Right hindlimb (tissue), 1 donor: ENCODE measurements at regions not wholly inside any gene's neighbourhood (a gene's known extent, or its start where the extent isn't known, plus 50 kb on each side); places are given as distances from the start of the nearest gene placed in this dataset.

Source experiments
- DNase-seq: peaks from one replicate; pipeline ENCODE4 v3.0.0-alpha.2; 2018

DNA sequence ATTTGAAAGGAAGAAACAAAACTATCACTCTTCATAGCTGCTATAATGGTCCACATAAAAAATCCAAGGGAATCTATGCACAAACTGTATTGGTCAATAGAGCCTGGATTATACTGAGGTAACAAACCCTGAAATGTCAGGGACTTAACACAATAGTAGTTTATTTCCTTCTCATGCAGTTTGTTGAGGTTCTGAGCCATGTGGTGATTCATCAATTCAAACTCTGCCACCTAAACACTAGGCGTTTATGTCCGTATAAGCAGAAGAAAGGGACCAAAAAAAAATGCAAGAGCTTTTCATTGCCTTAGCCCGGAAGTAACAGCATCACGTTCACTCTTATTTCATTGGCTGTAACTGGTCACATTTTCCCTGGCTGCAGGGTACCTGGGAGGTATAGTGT is 464.7 kb downstream of the ZSWIM6 start:
- DNase-seq = no peak

DNA sequence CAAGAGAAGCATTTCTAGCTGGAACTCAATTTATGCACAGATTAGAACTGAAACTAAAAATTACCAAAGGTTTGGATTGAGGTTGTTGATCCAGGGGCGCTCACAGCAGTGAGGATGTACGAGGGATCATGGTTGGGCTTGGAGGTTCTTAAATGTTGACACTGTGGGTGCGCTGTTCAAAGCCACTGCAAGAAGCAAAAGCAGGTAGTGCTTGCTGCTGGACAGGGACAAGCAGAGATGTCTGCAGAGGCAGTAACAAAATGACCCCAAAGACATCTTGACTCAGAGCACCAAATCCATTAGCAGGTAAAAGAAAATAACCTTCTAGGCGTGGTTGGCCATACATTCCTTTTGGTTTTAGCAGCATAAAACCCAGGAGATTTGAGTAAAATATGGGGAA is 468.4 kb downstream of the ZSWIM6 start:
- no peak for DNase-seq

DNA sequence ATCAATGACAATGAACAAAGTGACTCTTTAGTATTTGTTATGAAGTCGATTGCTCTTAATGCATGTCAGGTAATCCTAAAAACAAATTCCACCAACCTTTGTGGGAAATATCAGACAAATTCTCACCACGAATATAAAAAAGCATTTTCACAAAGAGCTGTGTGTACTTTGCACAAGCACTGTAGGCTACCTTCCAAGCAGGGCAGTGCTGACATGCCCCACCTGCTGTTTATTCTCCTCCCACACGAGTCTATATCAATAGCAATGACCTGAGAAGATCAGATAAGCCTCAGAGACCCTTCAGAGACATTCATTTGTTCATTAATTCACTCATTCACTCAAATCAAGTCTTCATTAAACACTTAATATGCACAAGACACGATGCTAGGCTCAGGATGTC is 469.1 kb downstream of the ZSWIM6 start:
- DNase-seq = no peak

DNA sequence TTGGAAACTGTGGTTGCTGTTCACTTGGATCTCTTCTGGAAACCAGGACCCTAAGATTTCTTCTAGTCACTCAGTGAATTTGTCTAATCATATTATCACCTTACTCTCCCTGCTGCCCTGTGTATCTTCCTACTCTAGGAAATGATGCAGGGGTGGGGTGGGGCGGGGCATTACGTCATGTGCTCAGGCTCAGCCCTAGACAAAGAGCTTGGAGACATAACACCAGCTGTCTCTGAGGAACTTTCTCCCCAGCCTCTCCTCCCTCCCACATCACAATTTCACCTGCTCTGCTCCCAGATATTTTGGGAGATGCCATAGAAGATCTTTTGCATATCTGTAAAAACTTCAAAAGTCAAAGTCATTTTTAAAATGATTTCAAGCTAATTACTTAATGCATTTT is 470.4 kb downstream of the ZSWIM6 start:
- DNase-seq = no peak

DNA sequence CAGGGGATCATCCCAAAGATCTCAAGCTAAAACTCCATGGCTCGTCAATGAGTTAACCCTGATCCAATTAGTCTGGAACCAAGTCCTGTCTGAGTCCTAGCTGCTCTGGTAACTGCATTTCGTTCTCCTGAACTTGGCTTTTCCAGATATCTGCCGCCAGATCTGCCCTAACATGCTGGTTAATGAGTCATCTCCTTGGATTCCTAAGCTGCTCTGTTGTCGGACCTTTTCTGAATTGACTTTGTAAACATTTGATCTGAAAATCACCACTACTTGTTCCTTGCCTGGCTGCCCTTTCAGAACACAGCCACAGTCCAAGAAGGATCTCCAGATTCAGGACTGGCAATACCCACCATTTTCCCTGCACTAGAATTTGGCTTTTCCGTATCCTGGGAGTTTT is 473.0 kb downstream of the ZSWIM6 start:
- DNase-seq = no peak

DNA sequence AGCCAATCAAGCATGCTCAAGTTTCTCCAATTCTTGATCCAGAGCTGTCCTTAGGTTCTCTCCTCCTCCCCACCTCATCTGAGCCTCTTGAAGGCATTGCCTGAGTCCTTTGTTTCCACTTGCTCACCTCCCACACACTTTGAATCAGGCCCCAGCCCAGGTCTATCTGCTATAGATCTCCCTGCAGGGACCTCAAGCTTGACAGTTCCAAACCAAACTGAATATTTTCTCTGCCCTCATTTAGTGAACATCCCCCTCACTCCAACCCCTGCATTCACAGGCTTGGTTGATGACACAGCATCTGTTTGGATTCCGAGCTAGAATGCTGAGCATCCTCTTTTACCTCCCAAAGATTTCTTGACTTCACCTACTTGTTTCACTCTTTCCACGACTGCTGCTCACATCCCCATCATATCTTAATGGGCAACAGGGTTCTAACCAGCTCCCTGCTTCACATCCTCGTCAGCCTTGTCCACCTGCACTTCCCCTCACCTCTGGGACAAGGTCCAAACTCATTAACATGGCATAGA is 474.5 kb downstream of the ZSWIM6 start:
- no peak for DNase-seq

DNA sequence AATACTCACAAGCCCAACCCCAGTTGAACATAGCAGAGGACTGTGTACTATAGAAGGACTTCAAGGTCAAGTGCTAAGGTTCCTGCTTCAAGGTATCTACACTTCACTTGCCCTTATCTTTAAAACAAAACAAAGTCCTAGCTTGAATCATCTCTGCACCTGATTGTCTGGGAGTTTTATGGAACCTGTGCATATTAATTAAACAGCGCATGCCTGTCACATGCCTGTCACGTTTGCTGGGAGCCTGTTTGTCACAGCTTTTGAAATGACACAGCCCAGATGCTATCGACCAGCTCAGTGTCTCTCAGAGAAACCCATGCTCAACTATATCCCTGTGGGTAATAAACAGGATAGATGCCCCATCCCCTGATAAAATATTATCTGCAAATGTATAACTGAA is 476.0 kb downstream of the ZSWIM6 start:
- DNase-seq = no peak

DNA sequence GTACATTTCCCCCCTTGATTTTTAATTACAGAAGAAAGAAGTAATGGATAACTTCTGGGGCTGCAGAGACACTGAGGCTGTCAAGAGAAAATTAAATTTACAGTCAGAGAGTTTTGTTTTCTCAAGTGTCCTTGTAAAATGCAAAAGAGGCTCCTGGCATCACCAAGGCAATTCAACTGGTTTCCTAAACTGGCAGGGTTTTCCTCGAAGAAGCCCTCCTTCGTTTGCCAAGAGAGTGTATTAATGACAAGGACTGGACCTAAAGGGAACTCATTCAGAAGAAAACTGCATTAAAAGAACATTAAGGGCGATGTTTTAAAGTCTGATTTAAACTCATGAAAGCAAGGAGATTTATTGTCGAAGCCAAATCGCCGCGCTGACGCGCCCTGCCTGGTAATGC is 476.9 kb downstream of the ZSWIM6 start:
- DNase-seq = no peak

DNA sequence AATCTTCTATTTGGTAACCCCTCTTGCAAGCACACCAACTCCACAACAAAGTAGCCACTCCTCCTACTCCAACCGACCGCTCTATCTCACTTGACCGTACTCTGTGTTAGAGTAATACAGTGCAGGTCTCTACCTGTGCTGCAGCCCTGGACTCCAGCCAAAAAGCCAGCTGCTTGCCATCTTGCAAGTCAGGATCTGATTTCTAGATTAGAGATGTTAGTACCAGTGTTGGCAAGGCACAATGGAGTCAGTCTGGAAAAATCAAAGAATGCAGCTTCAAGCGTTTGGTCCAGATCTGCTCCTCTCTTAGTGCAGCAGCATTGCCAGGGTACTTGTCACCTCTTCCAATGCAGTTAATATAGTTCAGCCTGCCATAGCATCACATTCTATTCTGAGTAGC is 477.6 kb downstream of the ZSWIM6 start:
- DNase-seq = no peak

DNA sequence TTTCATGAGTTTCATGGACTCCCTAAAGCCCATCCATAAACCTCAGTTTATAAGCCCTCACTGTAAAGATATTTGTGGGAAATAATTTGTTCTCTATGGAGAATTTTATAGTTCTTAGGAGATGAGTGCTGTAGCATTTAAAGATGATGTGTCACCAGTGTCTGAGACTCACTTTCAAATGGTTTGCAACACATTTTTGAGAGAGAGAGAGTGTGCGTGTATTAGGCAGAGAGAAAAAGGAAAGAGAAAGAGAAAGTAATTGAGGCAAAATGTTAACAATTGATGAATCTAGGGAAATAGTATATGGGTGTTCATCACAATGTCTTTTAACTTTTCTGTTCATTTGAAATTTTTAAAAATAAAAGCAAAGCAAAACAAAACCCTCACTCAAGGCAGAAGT is 479.0 kb downstream of the ZSWIM6 start:
- no peak for DNase-seq

DNA sequence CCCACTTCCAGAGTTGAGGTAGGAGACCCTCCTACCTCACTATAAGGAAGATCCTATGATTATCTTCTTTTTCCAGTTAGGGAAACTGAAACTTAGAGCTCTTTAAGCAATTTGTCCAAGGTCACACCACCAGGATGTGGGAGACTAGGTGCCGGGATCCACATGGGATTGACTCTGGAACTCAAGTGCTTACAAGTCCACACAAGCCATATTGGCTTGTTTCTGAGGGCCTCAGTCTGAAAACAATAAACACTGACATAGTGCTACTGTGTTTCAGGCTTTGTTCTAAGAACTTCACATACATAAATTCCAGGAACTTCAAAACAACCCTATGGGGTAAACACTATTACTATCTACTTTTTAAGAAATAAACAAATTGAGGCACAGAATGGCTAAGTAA is 481.3 kb downstream of the ZSWIM6 start:
- DNase-seq = no peak

DNA sequence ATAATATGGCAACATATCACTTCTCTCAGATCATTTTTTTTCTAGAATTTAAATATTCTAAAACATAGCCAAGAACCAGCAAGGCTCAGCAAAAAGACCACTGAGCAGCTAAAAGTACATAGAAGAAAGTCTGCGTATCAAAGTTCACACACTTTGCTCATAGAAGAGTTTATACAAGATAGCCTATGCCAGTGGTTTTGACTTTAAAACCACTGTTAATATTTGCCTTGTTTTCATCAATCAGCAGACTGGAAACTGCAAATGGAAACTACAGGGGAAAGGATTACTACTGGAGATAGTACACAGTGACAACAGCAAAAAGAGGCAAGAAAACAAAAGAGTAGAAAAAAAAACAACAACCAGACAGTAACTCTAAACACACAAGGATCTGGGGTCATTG is 483.3 kb downstream of the ZSWIM6 start:
- no peak for DNase-seq

DNA sequence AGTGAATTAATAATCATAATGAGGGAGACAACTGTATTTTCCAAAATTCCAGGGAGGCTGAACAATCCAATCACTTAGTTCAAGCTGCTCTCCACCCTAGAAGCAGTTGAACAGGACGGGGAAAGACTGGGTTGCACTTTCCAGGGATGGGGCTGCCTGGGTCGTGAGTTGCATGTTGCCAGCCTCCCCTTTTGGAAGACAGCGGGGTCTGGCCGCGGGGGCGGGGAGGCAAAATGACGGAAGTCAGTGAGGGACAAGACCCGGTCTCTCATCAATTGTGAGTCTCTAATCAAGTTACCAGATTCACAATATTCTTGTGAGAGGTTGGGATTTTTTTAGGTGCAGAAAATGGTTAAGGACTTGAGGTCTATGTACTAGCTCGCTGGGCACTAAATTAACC is 484.1 kb downstream of the ZSWIM6 start:
- DNase-seq = no peak

DNA sequence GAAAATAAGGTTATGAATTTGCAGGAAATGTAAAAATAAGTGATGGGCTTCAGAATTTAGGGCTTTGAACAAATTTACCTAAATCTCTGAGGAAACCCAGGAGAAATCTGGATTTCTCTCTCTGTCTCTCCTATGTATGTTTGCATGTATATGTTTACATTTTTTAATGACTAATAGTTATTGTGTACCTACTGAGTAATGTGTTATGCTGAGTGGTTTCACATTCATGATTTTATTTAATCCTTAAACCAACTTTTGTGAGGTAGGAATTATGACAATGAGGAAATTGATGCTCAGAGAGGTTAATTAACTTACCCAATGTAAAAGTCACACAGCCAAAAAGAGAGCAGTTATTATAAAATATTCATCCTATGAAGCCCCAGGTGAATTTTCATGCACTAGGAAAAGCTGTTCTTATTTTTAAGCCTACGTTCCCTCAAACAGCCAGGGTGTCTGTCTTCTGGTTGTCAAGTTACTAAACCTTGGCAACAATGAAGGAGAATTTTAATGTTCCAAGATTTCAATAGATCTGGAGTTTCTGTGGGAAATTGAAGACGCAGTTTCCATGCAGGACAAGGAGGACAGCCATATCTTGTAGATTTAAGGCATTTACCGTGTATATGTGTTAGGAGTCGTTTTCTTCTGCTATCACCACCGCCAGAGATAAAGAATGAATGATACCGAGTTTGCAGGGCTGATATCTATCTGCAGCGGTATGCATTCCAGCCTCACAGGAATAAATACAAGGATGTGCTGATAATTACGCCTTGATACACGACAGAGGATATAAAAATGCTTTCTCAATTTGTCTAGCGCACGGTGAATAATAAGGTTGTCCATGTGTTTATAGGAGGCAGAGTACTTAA is 484.8 kb downstream of the ZSWIM6 start:
- no peak for DNase-seq

DNA sequence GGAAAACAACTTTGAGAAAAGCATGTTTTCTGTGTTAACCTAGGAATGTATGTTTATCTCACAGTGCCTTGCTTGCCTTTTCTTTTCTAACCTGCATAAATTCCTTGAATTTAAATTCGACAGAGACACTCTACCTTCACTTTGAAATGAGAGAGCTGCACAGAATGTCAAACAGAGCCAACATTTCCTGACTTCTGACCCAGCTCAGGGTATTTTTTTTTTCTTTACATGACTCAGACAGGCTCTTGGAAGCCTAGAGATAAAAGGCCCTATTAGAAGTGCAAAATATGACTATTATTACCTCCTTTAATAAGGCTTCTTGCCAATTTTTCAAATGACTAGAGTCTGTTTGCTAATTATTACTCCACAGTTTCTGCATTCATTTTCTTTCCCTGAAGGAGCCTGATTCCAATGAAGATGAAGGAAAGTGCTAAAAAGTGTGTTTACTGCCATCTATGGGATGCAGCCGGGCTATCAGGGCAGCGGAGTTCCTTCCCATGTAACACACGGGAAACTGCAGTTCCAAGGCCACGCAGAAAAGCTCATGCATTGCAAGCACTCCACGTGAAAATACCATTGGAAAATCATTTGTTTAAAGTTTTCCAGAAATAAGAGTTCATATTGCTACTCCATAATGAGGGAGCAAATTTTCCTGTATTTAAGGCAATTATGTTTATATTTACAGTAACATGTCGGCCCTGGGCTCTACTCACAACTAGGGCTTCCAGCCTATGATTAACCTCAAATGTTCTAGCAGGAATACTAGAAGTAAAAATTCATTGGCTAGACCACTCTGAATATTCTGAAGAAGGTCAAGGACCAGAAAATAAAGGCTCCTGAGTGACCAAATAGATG is 485.6 kb downstream of the ZSWIM6 start:
- peak; percentile 60 for DNase-seq

DNA sequence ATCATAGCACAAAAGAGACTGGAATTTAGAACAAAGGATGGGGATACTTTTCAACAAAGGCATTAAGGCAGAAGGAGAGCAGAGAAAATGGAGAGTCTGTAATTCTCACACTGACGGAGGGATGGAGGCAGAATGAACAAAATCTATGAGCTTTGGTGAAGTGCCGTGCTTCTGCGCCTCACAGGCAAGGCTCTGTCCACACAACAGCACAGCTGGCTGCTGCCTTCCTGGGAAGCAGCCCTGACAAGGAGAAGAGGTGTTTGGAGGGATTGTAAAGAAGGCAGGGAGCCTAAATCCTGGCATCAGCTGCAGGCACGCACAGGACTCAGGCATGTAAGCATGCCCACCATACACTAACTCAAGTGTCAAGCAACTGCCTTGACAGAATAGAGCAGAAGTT is 485.2 kb upstream of the KIF2A start:
- DNase-seq = no peak

DNA sequence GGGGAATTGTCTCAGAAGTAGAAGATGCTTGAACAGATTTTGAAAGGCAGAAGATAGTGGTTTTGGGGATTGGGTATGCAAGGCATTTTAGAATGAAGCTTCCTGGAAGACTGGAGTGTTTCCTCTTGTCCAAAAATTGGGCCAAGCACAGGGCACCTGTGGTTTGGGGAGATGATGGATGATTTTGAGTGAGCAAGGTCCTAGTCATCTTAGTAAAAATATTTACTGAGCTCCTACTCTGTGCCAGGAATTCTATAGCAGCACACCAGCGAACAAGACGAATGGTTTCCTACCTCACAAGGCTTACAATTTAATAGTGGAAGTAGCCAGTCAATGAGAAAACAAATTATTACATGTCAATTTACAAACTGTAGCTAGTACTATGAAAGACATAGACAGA is 484.4 kb upstream of the KIF2A start:
- DNase-seq = no peak

DNA sequence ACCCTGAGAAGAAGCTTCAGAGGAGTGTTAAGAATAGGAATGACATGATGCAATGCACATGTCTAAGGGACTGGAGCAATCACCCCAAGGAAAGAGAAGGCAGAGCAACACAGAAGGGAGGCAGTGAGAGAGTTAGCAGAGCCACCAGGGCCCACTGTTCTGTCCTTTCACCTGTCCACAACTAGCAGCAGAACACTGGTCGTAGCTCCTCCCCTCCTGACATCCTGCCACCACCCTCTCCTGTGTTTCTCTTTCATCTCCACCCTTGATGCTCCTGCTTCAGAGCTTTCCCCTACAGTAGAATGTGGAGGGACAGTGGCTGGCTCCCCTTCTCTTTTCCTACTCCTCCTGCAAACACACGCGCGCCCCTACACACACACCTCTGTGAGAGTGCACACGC is 483.4 kb upstream of the KIF2A start:
- DNase-seq = no peak

DNA sequence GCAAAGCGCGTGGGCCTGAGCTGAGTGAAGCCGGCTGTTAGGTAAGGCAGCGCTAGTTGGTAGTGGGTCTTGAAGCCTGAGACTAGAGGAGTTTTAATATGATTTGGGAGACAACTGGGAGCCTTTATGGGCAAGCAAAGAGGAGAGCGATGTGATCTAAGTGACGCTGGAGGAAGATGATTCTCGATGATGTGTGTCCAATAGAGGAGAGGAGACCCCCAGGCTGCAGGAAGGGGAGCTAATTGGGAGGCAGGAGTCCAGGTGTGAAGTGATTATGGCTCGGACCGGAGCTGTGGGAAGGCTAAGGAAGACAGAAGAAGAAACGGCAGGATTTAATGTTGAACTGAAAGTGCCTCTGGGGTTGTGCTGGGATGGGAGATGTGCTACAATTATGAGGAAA is 482.9 kb upstream of the KIF2A start:
- DNase-seq = no peak

DNA sequence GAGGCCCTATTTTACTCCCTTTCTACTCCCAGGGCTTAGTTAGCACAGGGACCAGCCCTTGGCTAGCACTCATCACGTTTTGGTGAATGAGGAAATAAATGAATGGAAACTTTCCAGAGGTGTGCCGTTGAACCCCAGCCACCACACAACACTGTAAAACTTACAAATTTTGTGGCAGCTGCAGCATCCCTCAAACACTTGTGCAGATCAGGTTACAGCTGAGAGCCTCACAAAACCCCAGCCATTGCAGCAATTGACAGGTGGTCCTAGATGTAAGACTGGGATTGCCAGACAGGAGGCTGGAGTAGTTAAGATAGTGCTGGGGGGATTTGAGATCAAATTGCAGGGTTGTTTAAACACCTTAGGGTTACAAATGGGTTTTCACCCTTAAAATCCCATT is 482.2 kb upstream of the KIF2A start:
- peak; percentile 39 for DNase-seq

DNA sequence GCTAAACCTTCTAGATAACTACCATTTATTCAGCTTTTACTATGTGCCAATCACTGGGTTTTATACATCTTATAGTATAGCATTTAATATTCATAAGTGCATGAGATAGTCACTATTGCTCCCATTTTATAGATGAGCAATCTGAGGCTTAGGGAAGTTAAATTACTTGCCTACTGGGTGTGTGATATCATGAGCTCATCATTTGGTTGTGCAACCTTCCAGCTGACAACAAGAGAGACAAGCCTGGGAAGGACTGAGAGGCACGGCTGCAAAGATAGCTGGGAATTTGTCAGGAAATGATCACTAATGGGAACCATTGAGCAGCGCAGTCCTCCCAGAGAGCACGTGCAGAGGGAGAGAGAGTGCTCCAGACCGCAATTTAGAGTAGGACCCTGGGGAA is 481.6 kb upstream of the KIF2A start:
- DNase-seq = no peak

DNA sequence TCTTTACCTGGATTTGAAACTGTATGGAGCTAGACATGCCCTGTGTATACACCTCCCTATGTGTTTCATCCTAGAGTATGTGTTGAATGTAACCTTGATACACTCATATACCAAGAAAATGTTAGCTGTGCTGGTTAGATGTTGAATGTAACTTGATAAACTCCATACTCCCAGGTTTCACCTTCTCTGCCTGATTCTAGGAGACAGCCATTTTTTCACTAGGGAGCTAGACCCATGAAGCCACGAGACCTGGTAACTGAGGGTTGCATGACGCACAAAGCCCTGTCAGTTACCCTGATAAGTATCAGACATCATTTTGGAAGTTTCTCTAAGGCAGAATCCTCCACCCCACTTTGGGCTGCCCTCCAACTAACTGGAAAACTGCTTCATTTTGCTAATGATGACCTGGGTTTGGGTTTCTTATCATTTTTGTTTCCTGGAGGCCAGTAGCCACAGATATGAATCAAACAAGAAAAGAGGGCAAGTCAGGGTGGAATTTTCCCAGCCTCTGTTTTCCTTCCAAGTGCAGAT is 478.5 kb upstream of the KIF2A start:
- DNase-seq = no peak

DNA sequence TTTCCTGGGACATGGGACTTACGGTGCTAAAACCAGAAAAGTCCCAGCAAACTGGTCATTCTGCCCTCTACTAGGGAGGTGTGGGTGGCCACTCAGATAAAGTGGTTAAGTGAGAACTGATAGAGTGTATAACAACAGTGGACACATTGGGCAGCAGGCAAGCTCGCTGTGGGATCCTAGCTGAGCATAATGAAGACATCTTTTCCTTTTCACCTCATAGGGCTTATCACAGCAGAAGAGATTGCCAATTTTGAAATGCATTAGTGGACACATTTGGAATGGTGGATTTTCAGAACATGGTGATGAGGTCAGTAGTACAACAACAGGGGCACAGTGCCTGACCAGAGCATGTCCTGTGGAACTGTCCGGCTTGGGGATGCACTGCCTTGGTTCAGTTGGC is 477.1 kb upstream of the KIF2A start:
- no peak for DNase-seq

DNA sequence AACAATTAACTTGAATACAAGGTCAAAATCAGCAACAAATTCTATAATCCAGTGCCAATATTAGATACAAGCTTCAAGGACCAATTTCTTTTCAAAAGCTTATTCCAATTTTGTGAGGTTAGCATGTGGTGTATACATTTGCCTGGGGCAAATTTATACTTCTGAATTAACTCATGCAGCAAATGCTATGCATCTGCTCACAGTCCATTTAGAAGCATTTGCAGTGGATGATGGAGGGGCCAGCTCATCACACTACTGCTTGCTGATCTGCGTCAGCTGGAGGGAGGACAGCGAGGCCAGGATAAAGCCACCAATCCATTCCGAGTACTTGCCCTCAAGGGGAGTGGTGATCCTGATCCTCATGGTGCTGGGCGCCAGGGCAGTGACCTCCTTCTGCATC is 474.3 kb upstream of the KIF2A start:
- no peak for DNase-seq
